ENCODE measurements at regions not wholly inside any gene's neighbourhood (a gene's known extent, or its start where the extent isn't known, plus 50 kb on each side); places are given as distances from the start of the nearest gene placed in this dataset.

DNA sequence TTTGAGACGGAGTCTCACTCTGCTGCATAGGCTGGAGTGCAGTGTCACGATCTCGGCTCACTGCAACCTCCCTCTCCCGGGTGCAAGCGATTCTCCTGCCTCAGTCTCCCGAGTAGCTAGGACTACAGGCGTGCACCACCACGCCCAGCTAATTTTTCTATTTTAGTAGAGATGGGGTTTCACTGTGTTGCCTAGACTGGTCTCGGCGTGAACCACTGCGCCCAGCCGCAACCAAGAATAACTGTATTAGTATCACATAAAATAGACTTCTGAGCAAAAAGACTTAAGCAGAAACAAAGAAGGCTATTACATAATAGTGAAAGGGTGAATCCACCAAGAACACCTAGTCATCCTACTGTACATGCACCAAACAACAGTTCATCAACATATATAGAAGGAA is 67.6 kb upstream of the TFEC start:
- TF ChIP-seq, protein P1, sequence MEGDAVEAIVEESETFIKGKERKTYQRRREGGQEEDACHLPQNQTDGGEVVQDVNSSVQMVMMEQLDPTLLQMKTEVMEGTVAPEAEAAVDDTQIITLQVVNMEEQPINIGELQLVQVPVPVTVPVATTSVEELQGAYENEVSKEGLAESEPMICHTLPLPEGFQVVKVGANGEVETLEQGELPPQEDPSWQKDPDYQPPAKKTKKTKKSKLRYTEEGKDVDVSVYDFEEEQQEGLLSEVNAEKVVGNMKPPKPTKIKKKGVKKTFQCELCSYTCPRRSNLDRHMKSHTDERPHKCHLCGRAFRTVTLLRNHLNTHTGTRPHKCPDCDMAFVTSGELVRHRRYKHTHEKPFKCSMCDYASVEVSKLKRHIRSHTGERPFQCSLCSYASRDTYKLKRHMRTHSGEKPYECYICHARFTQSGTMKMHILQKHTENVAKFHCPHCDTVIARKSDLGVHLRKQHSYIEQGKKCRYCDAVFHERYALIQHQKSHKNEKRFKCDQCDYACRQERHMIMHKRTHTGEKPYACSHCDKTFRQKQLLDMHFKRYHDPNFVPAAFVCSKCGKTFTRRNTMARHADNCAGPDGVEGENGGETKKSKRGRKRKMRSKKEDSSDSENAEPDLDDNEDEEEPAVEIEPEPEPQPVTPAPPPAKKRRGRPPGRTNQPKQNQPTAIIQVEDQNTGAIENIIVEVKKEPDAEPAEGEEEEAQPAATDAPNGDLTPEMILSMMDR (conservative IDR thresholded peaks at IDR 0.05; ENCODE audit: low read length) = no peak
- no peak for TF ChIP-seq EZH2phosphoT487 (IDR thresholded peaks at IDR 0.05; ENCODE audit: borderline replicate concordance, low read depth, low read length)

All from OCI-LY7 (cell line).